ENCODE measurements at regions not wholly inside any gene's neighbourhood (a gene's known extent, or its start where the extent isn't known, plus 50 kb on each side); places are given as distances from the start of the nearest gene placed in this dataset.

DNA sequence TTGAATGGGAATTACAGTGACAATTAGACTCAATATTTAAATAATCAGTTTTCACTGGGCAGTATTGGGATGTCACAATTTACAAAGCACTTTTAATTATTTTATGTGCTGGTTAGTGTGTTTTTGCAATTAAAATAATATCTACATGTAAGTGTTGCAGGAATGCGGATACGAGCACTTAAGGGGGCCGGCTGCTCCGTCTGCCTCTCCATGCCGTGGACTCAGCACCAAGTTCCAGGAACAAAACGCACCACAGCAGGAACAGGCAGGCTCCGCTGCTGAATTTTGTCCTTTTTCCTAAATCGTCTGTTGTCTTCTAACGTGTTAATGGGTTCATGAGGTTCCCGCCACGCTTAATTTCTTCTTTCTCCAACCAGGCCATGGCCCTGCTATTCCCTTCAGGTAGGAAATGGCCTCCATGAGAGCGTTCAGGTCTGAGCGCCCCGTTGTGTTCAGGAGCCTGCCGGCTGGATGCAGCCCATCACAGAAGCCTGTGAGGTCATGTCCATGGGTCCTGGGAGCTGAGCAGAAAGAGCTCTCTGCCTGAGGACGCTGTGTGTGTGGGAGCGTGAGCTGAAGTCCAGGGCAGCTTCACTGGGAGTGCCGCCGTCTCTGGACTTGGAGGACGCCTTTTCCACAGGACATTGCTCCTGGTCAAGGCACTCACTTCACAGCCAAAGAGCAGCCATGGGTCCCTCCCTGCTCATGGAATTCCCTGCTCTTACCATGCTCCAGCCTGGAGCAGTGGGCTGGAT lies 730.3 kb downstream of the BRD1 start:
- no peak for TF ChIP-seq POLR2A (IDR thresholded peaks at IDR 0.05)
- TF ChIP-seq, protein P1, sequence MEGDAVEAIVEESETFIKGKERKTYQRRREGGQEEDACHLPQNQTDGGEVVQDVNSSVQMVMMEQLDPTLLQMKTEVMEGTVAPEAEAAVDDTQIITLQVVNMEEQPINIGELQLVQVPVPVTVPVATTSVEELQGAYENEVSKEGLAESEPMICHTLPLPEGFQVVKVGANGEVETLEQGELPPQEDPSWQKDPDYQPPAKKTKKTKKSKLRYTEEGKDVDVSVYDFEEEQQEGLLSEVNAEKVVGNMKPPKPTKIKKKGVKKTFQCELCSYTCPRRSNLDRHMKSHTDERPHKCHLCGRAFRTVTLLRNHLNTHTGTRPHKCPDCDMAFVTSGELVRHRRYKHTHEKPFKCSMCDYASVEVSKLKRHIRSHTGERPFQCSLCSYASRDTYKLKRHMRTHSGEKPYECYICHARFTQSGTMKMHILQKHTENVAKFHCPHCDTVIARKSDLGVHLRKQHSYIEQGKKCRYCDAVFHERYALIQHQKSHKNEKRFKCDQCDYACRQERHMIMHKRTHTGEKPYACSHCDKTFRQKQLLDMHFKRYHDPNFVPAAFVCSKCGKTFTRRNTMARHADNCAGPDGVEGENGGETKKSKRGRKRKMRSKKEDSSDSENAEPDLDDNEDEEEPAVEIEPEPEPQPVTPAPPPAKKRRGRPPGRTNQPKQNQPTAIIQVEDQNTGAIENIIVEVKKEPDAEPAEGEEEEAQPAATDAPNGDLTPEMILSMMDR (IDR thresholded peaks at IDR 0.05), result no peak

Data from esophagus squamous epithelium (tissue), 4 donors.